Esophagus squamous epithelium (tissue), 5 donors: ENCODE measurements at regions not wholly inside any gene's neighbourhood (a gene's known extent, or its start where the extent isn't known, plus 50 kb on each side); places are given as distances from the start of the nearest gene placed in this dataset.

Source experiments
- DNase-seq: peaks from one replicate; lab custom pipeline; 2025; lab: John Stamatoyannopoulos, UW
- H3K27ac ChIP-seq, 4 donors: fragments of 200-600 bp; sonication (generic); one replicate each; pipeline ENCODE4 v1.5.1; 2016 to 2019; ENCODE audit warnings: mild to moderate bottlenecking in 1 of 4
- H3K27me3 ChIP-seq, 4 donors: fragments of 200-600 bp; sonication (generic); 1 replicate in 3 of 4; 2 replicates in 1 of 4; pipeline versions ENCODE4 v1.5.1 to v1.6.0; 2017 to 2021; ENCODE audit warnings: antibody characterized with exemption in 1 of 4
- H3K36me3 ChIP-seq, 3 donors: fragments of 200-600 bp; sonication (generic); one replicate each; pipeline ENCODE4 v1.5.1; 2016 to 2019
- H3K4me1 ChIP-seq, 3 donors: fragments of 200-600 bp; sonication (generic); one replicate each; pipeline ENCODE4 v1.5.1; 2017 to 2019
- H3K4me3 ChIP-seq, 4 donors: fragments of 200-600 bp; sonication (generic); 1 replicate in 3 of 4; 2 replicates in 1 of 4; pipeline ENCODE4 v1.5.1; 2016 to 2019; ENCODE audit warnings: mild to moderate bottlenecking in 2 of 4, moderate library complexity in 1 of 4
- H3K9me3 ChIP-seq, 3 donors: fragments of 200-600 bp; sonication (generic); one replicate each; pipeline ENCODE4 v1.5.1; 2016 to 2019
- POLR2A ChIP-seq, 4 donors: fragments of 450-650 bp; IDR thresholded peaks; one replicate each; pipeline ENCODE4 v1.6.1; 2017; ENCODE audit warnings: antibody characterized with exemption in 4 of 4, mild to moderate bottlenecking in 4 of 4, moderate library complexity in 3 of 4
- WGBS, 2 donors: methylation state at CpG; one replicate each; pipeline ENCODE4 v1.1.5; 2018; 5-methylcytosine and 5-hydroxymethylcytosine counted together
- intact Hi-C: fragments of 100-400 bp; cut with DNase I; formaldehyde crosslinking; loops from one replicate; pipeline ENCODE4 v1.15.0; 2022
- TF ChIP-seq, protein P1 (sequence below), 6 experiments: fragments of 450-650 bp in 4 of 6; fragments of 200-600 bp in 2 of 6; sonication (generic) in 2 of 6; IDR thresholded peaks; one replicate each; pipeline ENCODE4 v1.5.1; 2016 to 2019; ENCODE audit warnings: antibody characterized with exemption in 6 of 6, mild to moderate bottlenecking in 4 of 6, moderate library complexity in 4 of 6
- donor health status: DM: yes; HTN: yes; CAD: no.

DNA sequence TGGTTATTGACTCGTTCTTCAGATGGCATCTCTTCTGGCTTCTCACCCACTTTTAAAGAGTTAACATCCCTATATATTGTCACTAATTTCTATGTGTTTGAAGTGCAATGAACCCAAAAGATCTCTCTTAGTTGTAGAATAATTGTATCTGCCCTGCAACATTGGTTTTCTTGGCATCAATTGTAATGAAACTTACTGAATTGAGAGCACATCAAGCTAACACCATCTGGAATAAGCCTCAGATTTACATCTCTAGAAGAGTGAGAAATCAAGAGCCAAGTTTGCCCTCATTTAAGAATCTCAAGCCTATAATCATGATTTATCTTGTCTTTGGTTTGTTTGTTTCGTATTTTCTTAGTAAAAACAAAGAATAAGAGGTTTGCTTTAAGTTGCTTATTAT is 372.6 kb upstream of the LRRC7 start:
- no peaks in the 10 kb centered on the region for H3K9me3 ChIP-seq
- TF ChIP-seq, protein P1, sequence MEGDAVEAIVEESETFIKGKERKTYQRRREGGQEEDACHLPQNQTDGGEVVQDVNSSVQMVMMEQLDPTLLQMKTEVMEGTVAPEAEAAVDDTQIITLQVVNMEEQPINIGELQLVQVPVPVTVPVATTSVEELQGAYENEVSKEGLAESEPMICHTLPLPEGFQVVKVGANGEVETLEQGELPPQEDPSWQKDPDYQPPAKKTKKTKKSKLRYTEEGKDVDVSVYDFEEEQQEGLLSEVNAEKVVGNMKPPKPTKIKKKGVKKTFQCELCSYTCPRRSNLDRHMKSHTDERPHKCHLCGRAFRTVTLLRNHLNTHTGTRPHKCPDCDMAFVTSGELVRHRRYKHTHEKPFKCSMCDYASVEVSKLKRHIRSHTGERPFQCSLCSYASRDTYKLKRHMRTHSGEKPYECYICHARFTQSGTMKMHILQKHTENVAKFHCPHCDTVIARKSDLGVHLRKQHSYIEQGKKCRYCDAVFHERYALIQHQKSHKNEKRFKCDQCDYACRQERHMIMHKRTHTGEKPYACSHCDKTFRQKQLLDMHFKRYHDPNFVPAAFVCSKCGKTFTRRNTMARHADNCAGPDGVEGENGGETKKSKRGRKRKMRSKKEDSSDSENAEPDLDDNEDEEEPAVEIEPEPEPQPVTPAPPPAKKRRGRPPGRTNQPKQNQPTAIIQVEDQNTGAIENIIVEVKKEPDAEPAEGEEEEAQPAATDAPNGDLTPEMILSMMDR (IDR thresholded peaks at IDR 0.05), result no peak
- TF ChIP-seq POLR2A (IDR thresholded peaks at IDR 0.05), result no peak
- no peak overlapping the region for H3K4me3 ChIP-seq
- intact Hi-C loops, result no loop called here
- H3K27ac ChIP-seq, result no peak overlapping the region
- no peaks in the 10 kb centered on the region for H3K27me3 ChIP-seq
- no peaks in the 10 kb centered on the region for H3K36me3 ChIP-seq
- DNase-seq, result no peak
- peaks cover 0 to 8% (median 0%) of the 10 kb centered on the region in 3 donors for H3K4me1 ChIP-seq
- WGBS, 2 donors, result 51 to 66% methylated on average over 2 of the region's 2 CpGs

DNA sequence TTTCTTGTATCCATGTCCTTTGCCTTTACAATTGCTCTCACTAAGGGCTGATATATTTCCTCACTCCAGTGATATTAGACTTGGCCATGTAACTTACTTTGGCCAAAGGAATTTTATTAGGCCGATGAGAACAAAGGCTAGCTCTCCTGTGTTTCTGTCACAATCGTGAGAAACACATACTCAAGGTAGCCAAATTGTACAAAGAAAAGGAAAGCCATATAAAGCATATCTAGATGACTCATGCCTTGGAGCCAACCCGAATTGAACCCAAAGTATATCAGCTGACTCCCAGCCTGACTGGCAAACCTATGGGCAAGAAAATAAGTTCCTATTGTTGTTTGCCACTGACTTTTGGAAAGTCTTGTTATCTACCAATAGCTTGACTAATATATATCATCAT is 371.7 kb upstream of the LRRC7 start:
- Histone ChIP-seq H3K9me3 (no peaks in the 10 kb centered on the region), H3K4me1 (peaks cover 0 to 5% (median 0%) of the 10 kb centered on the region in 3 donors), H3K4me3 (no peak overlapping the region), H3K27me3 (no peaks in the 10 kb centered on the region), H3K27ac (no peak overlapping the region), H3K36me3 (no peaks in the 10 kb centered on the region)
- WGBS, 2 donors, result 27 to 38% methylated on average over 3 of the region's 3 CpGs
- no peak for TF ChIP-seq POLR2A (IDR thresholded peaks at IDR 0.05)
- TF ChIP-seq, protein P1 (IDR thresholded peaks at IDR 0.05), result no peak
- no peak for DNase-seq
- intact Hi-C loops, result no loop called here

DNA sequence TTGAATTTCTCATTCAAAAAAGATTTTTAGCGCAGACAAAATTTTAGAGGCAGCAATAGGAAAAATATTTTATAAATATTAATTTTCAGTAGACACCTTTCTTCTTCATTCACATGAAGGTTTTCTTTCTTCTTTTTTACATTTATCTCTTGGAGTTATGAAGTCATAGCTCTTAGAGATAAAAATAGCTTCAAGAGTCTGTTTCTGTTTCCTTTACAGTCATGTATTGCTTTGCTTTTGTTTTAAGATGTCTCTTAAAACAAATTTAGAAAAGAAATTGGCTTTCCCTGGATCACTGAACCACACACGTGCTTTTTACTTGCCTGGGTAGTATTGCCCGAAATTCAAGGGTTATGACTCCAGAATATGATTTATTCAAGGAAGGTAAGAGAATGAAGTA is 369.9 kb upstream of the LRRC7 start:
- WGBS, 2 donors, result 75 to 78% methylated on average over 3 of the region's 3 CpGs
- H3K9me3 ChIP-seq, result no peaks in the 10 kb centered on the region
- no peak overlapping the region for H3K27ac ChIP-seq
- H3K4me1 ChIP-seq, result no peaks in the 10 kb centered on the region
- intact Hi-C loops, result no loop called here
- TF ChIP-seq, protein P1 (IDR thresholded peaks at IDR 0.05), result no peak
- TF ChIP-seq POLR2A (IDR thresholded peaks at IDR 0.05), result no peak
- H3K36me3 ChIP-seq, result no peaks in the 10 kb centered on the region
- no peak overlapping the region for H3K4me3 ChIP-seq
- no peak for DNase-seq
- H3K27me3 ChIP-seq, result no peaks in the 10 kb centered on the region

DNA sequence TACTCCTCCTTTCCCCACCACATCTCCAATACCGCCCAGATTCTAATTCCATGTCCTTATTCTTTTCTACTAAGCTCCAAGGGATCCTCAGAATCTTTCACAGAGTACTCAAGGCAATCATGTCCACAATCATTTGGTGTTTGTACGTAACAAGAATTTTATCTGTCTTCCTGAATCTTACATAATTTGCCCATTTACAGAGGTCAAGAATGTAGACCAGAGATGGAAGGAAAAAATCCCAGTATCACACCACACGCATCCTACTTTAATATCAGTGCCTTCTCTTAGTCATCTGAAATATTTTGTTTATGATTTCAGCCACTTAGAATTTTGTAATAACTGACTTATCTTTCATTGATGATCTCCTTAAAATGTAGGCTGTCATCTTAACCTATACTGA is 366.0 kb upstream of the LRRC7 start:
- DNase-seq, result no peak
- no peak for TF ChIP-seq POLR2A (IDR thresholded peaks at IDR 0.05)
- TF ChIP-seq, protein P1 (IDR thresholded peaks at IDR 0.05), result no peak
- 71 to 88% methylated on average over 3 of the region's 3 CpGs for WGBS, 2 donors
- H3K36me3 ChIP-seq, result no peaks in the 10 kb centered on the region
- H3K27ac ChIP-seq, result no peak overlapping the region
- H3K4me1 ChIP-seq, result no peaks in the 10 kb centered on the region
- no peaks in the 10 kb centered on the region for H3K27me3 ChIP-seq
- H3K4me3 ChIP-seq, result no peak overlapping the region
- H3K9me3 ChIP-seq, result peaks cover 0 to 12% (median 0%) of the 10 kb centered on the region in 3 donors
- intact Hi-C loops, result no loop called here

DNA sequence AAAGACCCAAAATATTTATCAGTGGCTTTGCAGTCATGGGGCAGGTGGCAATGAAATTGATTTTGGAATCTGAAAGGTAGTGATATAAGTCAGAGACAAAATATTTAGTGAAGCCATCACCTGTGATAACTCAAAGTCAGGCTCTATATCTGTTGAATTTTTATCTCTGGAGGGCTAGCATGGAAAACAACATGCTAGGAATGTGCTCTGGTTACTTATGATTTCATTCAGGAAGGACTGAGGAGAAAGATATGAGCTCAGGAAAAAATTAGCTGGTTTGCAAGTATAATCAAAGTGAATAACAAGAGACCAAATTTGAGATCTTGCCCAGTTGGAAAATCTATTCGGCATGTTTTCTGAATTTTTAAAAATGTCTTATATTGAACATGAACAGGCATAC is 364.6 kb upstream of the LRRC7 start:
- intact Hi-C loops, result no loop called here
- Histone ChIP-seq H3K4me3 (no peak overlapping the region), H3K27me3 (no peaks in the 10 kb centered on the region), H3K36me3 (no peaks in the 10 kb centered on the region), H3K9me3 (peaks cover 0 to 12% (median 0%) of the 10 kb centered on the region in 3 donors), H3K4me1 (no peaks in the 10 kb centered on the region), H3K27ac (no peak overlapping the region)
- 83 to 86% methylated on average over 1 of the region's 1 CpG for WGBS, 2 donors
- TF ChIP-seq, protein P1 (IDR thresholded peaks at IDR 0.05), result no peak
- DNase-seq, result no peak
